SK-N-SH (cell line): ENCODE measurements at regions not wholly inside any gene's neighbourhood (a gene's known extent, or its start where the extent isn't known, plus 50 kb on each side); places are given as distances from the start of the nearest gene placed in this dataset.

Experiments used
- CTCF ChIA-PET: fragments of 300-600, 350-600 bp; formaldehyde crosslinking; extraction: SDS; loops from one replicate; lab custom pipeline; 2021; lab: Yijun Ruan, JAX
- POLR2A ChIA-PET: fragments of 350-600 bp; sonication (Branson Sonifier 250); formaldehyde crosslinking; extraction: SDS; loops from one replicate; lab custom pipeline; 2020; ENCODE audit warnings: antibody characterized with exemption, inconsistent platforms; lab: Yijun Ruan, JAX
- DNase-seq: peaks from one replicate; pipeline ENCODE4 v3.0.0; 2012
- H2AFZ ChIP-seq: fragments of 200-600 bp; sonication (generic); 2 replicates; pipeline ENCODE4 v1.8.1; 2016; ENCODE audit warnings: antibody characterized with exemption, mild to moderate bottlenecking, low read depth
- H3F3A ChIP-seq: fragments of 200-600 bp; sonication (generic); replicated peaks from 2 replicates; pipeline ENCODE3; 2016; ENCODE audit warnings: antibody characterized with exemption, mild to moderate bottlenecking; ENCODE audit not compliant: insufficient read depth
- H3K27ac ChIP-seq, 2 experiments: fragments of 200-500 bp in 1 of 2; fragments of 200-600 bp in 1 of 2; sonication (Bioruptor generic) in 1 of 2; sonication (generic), shearing (Covaris generic) in 1 of 2; 2 replicates each; pipeline versions ENCODE4 v1.5.1 to v1.6.1; 2014 to 2016; ENCODE audit warnings: low read depth in 2 of 2, inconsistent platforms in 1 of 2, low read length in 1 of 2, mild to moderate bottlenecking in 1 of 2, mixed read lengths in 1 of 2
- H3K27me3 ChIP-seq: fragments of 200-600 bp; sonication (generic), shearing (Covaris generic); 2 replicates; pipeline ENCODE4 v1.6.1; 2016; ENCODE audit warnings: mixed run types; ENCODE audit not compliant: insufficient read depth
- H3K36me3 ChIP-seq, 2 experiments: fragments of 200-500 bp in 1 of 2; fragments of 200-600 bp in 1 of 2; sonication (Bioruptor generic) in 1 of 2; sonication (generic) in 1 of 2; replicated peaks in 1 of 2; 2 replicates each; pipeline versions ENCODE3 to v1.5.1; 2014 to 2016; ENCODE audit warnings: low read length in 1 of 2, mild to moderate bottlenecking in 1 of 2; ENCODE audit not compliant: insufficient read depth in 2 of 2, control insufficient read depth in 1 of 2
- H3K4me1 ChIP-seq, 2 experiments: fragments of 200-500 bp in 1 of 2; fragments of 200-600 bp in 1 of 2; sonication (Bioruptor generic) in 1 of 2; sonication (generic), shearing (Covaris generic) in 1 of 2; 2 replicates each; pipeline versions ENCODE4 v1.5.1 to v1.6.1; 2014 to 2016; ENCODE audit warnings: low read depth in 1 of 2, low read length in 1 of 2, mixed run types in 1 of 2; ENCODE audit not compliant: insufficient read depth in 2 of 2, control insufficient read depth in 1 of 2
- H3K4me2 ChIP-seq: fragments of 200-600 bp; sonication (generic), shearing (Covaris generic); 2 replicates; pipeline ENCODE4 v1.6.1; 2017; ENCODE audit warnings: mixed run types
- H3K4me3 ChIP-seq, 2 experiments: fragments of 200-500 bp in 1 of 2; fragments of 200-600 bp in 1 of 2; sonication (Bioruptor generic) in 1 of 2; sonication (generic), shearing (Covaris generic) in 1 of 2; 2 replicates each; pipeline versions ENCODE4 v1.5.1 to v1.8.1; 2014 to 2016; ENCODE audit warnings: low read depth in 2 of 2, inconsistent platforms in 1 of 2, low read length in 1 of 2, mild to moderate bottlenecking in 1 of 2, mixed read lengths in 1 of 2, moderate library complexity in 1 of 2
- H3K79me2 ChIP-seq: fragments of 200-600 bp; sonication (generic); 2 replicates; pipeline ENCODE4 v1.8.1; 2017; ENCODE audit warnings: mild to moderate bottlenecking; ENCODE audit not compliant: insufficient read depth
- H3K9ac ChIP-seq: fragments of 200-600 bp; sonication (generic); 2 replicates; pipeline ENCODE4 v1.6.1; 2017; ENCODE audit warnings: mixed run types
- H3K9me2 ChIP-seq: fragments of 200-600 bp; sonication (generic); 2 replicates; pipeline ENCODE4 v1.6.1; 2017; ENCODE audit warnings: mixed run types
- H3K9me3 ChIP-seq: fragments of 200-600 bp; sonication (generic); 2 replicates; pipeline ENCODE4 v1.6.1; 2017; ENCODE audit warnings: mixed run types, mild to moderate bottlenecking, moderate library complexity
- H4K20me1 ChIP-seq: fragments of 200-600 bp; sonication (generic); 2 replicates; pipeline ENCODE4 v1.6.1; 2017; ENCODE audit warnings: mild to moderate bottlenecking, mixed run types; ENCODE audit not compliant: insufficient read depth
- CTCF ChIP-seq: fragments of 200-600 bp; sonication (generic); IDR thresholded peaks from 2 replicates; pipeline ENCODE4 v1.6.1; 2017; ENCODE audit warnings: antibody characterized with exemption, mild to moderate bottlenecking, moderate library complexity
- ELF1 ChIP-seq: IDR thresholded peaks from 2 replicates; pipeline ENCODE4 v1.4.0; 2012
- EZH2phosphoT487 ChIP-seq: fragments of 200-600 bp; sonication (generic); IDR thresholded peaks from 2 replicates; pipeline ENCODE4 v1.6.1; 2017; ENCODE audit warnings: low read depth, mixed run types, mild to moderate bottlenecking, antibody characterized with exemption, moderate library complexity, borderline replicate concordance
- IRF3 ChIP-seq: fragments of 150-350 bp; IDR thresholded peaks from 2 replicates; pipeline ENCODE4 v1.6.1; 2016; ENCODE audit warnings: mild to moderate bottlenecking, low read depth, low read length
- MAX ChIP-seq: IDR thresholded peaks from 2 replicates; pipeline ENCODE4 v1.4.0; 2012; ENCODE audit warnings: low read depth
- MXI1 ChIP-seq: IDR thresholded peaks from 2 replicates; pipeline ENCODE4 v1.6.1; 2012; ENCODE audit warnings: mild to moderate bottlenecking, low read depth, low read length, improper control_type of control experiment
- PBX3 ChIP-seq: IDR thresholded peaks from 2 replicates; pipeline ENCODE4; 2012
- RAD21 ChIP-seq: IDR thresholded peaks from 2 replicates; pipeline ENCODE4 v1.6.1; 2012; ENCODE audit warnings: mild to moderate bottlenecking, low read length
- RXRA ChIP-seq: IDR thresholded peaks from 2 replicates; pipeline ENCODE4 v1.4.0; 2012; ENCODE audit warnings: low read depth, mild to moderate bottlenecking, borderline replicate concordance
- SIN3A ChIP-seq: IDR thresholded peaks from 2 replicates; pipeline ENCODE4 v1.6.1; 2012; ENCODE audit warnings: low read depth, mild to moderate bottlenecking, low read length, moderate library complexity, borderline replicate concordance
- SMC3 ChIP-seq: IDR thresholded peaks from 2 replicates; pipeline ENCODE4 v1.6.1; 2012; ENCODE audit warnings: low read depth, low read length, improper control_type of control experiment
- TEAD4 ChIP-seq: IDR thresholded peaks from 2 replicates; pipeline ENCODE4 v1.4.0; 2012; ENCODE audit warnings: mild to moderate bottlenecking, borderline replicate concordance; ENCODE audit not compliant: insufficient read depth
- USF1 ChIP-seq: IDR thresholded peaks from 2 replicates; pipeline ENCODE4 v1.4.0; 2012; ENCODE audit warnings: low read depth, borderline replicate concordance
- USF2 ChIP-seq: fragments of 150-350 bp; IDR thresholded peaks from 2 replicates; pipeline ENCODE4 v1.6.1; 2017; ENCODE audit warnings: antibody characterized with exemption, low read length, low read depth, borderline replicate concordance
- WGBS: methylation state at CpG from one replicate; pipeline ENCODE4 v1.1.6; 2017; ENCODE audit warnings: low lambda C conversion rate; 5-methylcytosine and 5-hydroxymethylcytosine counted together

GRCh38 chr4:71639380-71639779, 144.5 kb downstream of the GC start:
- H3K9ac ChIP-seq, result no peak overlapping the region
- no peaks in the 10 kb centered on the region for H3K79me2 ChIP-seq
- POLR2A ChIA-PET, result no interaction called here
- H2AFZ ChIP-seq, result no peak overlapping the region
- no peaks in the 10 kb centered on the region for H3F3A ChIP-seq
- no peaks in the 10 kb centered on the region for H3K27me3 ChIP-seq
- H3K4me3 ChIP-seq, result no peak overlapping the region
- CTCF ChIA-PET, result interaction anchor here (1.2 kb wide), 1 partner anchor 77 kb away, joined by 4 read pairs; no protein-coding TSS in a partner anchor
- no peak for DNase-seq
- H3K36me3 ChIP-seq, result no peaks in the 10 kb centered on the region
- no peaks in the 10 kb centered on the region for H4K20me1 ChIP-seq
- no peaks in the 10 kb centered on the region for H3K9me2 ChIP-seq
- H3K9me3 ChIP-seq, result no peaks in the 10 kb centered on the region
- 4% methylated on average over 2 of the region's 2 CpGs for WGBS
- no peak overlapping the region for H3K27ac ChIP-seq
- no peak overlapping the region for H3K4me2 ChIP-seq
- no peaks in the 10 kb centered on the region for H3K4me1 ChIP-seq
- no peak for TF ChIP-seq IRF3
- TF ChIP-seq MAX, result no peak
- TF ChIP-seq USF1, result no peak
- TF ChIP-seq SMC3, result no peak
- no peak for TF ChIP-seq RAD21
- no peak for TF ChIP-seq SIN3A
- no peak for TF ChIP-seq USF2
- TF ChIP-seq TEAD4, result no peak
- no peak for TF ChIP-seq MXI1
- no peak for TF ChIP-seq CTCF
- no peak for TF ChIP-seq EZH2phosphoT487
- TF ChIP-seq RXRA, result no peak
- no peak for TF ChIP-seq PBX3
- no peak for TF ChIP-seq ELF1
- TF ChIP-seq, all 33 proteins: peak for 0
